GM19328 (cell line): ENCODE measurements at regions not wholly inside any gene's neighbourhood (a gene's known extent, or its start where the extent isn't known, plus 50 kb on each side); places are given as distances from the start of the nearest gene placed in this dataset.

Source experiments
- ATAC-seq: cut with Tn5 transposase; IDR thresholded peaks from one replicate; pipeline ENCODE4 v1.9.1; 2021; ENCODE audit warnings: mild to moderate bottlenecking, moderate library complexity; ENCODE audit not compliant: unreplicated experiment

GRCh38 chr21:28266061-28266460, 726.6 kb downstream of the LTN1 start:
- no peak for ATAC-seq

GRCh38 chr21:28263974-28264373, 728.7 kb downstream of the LTN1 start:
- no peak for ATAC-seq

- no peak for ATAC-seq
These were observed 731.4 kb downstream of the LTN1 start for GRCh38 chr21:28261298-28261697.

- no peak for ATAC-seq
These were observed 735.4 kb downstream of the LTN1 start for GRCh38 chr21:28257276-28257675.

- ATAC-seq: no peak
These were observed 735.8 kb downstream of the LTN1 start for GRCh38 chr21:28256837-28257236.

- no peak for ATAC-seq
These were observed 736.3 kb downstream of the LTN1 start for GRCh38 chr21:28256420-28256831.

- ATAC-seq: no peak
These were observed 738.7 kb downstream of the LTN1 start for GRCh38 chr21:28253961-28254360.

- ATAC-seq: no peak
These were observed 739.3 kb downstream of the LTN1 start for GRCh38 chr21:28253338-28253737.

GRCh38 chr21:28252928-28253327, 739.7 kb downstream of the LTN1 start:
- ATAC-seq: no peak

- ATAC-seq: no peak
These were observed 741.7 kb downstream of the LTN1 start for GRCh38 chr21:28250946-28251345.

GRCh38 chr21:28247454-28248020, 745.1 kb downstream of the LTN1 start:
- ATAC-seq: no peak

GRCh38 chr21:28240586-28240985, 752.1 kb downstream of the LTN1 start:
- no peak for ATAC-seq

- no peak for ATAC-seq
These were observed 753.3 kb downstream of the LTN1 start for GRCh38 chr21:28239340-28239739.

GRCh38 chr21:28237661-28238060, 755.0 kb downstream of the LTN1 start:
- no peak for ATAC-seq

GRCh38 chr21:28235169-28235895, 757.3 kb downstream of the LTN1 start:
- ATAC-seq: no peak

- no peak for ATAC-seq
These were observed 758.4 kb downstream of the LTN1 start for GRCh38 chr21:28234326-28234725.

- no peak for ATAC-seq
These were observed 759.0 kb downstream of the LTN1 start for GRCh38 chr21:28233536-28234220.

GRCh38 chr21:28230559-28230958, 762.1 kb downstream of the LTN1 start:
- no peak for ATAC-seq

GRCh38 chr21:28229814-28230213, 762.9 kb downstream of the LTN1 start:
- no peak for ATAC-seq

GRCh38 chr21:28228636-28228995, 764.1 kb downstream of the LTN1 start:
- ATAC-seq: no peak

GRCh38 chr21:28227881-28228635, 764.6 kb downstream of the LTN1 start:
- no peak for ATAC-seq

- ATAC-seq: no peak
These were observed 766.1 kb downstream of the LTN1 start for GRCh38 chr21:28226563-28226962.
